ENCODE measurements at regions not wholly inside any gene's neighbourhood (a gene's known extent, or its start where the extent isn't known, plus 50 kb on each side); places are given as distances from the start of the nearest gene placed in this dataset.

DNA sequence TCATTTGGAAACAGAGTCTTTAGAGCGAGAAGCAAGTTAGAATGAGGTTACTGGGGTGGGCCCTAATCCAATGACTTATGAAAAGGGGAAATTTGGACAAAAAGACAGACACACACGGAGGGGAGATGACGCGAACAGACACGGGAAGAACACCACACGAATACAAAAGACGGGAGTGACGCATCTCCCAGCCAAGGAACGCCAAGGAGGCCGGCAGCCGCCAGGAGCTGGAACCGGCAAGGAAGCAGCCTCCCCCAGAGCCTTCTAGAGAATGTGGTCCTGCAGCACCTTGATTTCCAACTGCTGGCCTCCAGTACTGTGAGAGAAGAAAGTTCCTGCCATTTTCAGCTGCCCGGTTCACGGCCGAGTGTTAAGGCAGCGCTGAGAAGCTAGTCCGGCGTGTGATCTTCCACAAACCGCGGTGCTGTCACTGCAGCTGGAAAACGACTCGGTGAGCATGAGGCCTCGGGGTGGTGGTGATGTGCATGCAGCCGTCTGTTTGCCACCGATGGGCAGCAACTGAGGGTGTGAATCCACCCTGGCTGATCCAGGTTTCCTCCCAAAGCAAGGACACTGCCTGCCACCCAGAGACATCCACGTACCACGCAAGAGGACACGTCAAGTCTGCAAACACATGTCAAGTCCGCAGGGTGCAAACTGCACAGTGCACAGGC lies 124.5 kb downstream of the NCOR2 start:
- DNase-seq = no peak

- no peak for DNase-seq
Measured at GRCh38 chr12:124442281-124442680, 125.1 kb downstream of the NCOR2 start.

GRCh38 chr12:124441443-124442194 lies 125.8 kb downstream of the NCOR2 start:
- DNase-seq = no peak

- DNase-seq = no peak
Measured at GRCh38 chr12:124440841-124441381, 126.5 kb downstream of the NCOR2 start.

- no peak for DNase-seq
Measured at GRCh38 chr12:124440031-124440626, 127.3 kb downstream of the NCOR2 start.

GRCh38 chr12:124438437-124439056 lies 128.9 kb downstream of the NCOR2 start:
- no peak for DNase-seq

DNA sequence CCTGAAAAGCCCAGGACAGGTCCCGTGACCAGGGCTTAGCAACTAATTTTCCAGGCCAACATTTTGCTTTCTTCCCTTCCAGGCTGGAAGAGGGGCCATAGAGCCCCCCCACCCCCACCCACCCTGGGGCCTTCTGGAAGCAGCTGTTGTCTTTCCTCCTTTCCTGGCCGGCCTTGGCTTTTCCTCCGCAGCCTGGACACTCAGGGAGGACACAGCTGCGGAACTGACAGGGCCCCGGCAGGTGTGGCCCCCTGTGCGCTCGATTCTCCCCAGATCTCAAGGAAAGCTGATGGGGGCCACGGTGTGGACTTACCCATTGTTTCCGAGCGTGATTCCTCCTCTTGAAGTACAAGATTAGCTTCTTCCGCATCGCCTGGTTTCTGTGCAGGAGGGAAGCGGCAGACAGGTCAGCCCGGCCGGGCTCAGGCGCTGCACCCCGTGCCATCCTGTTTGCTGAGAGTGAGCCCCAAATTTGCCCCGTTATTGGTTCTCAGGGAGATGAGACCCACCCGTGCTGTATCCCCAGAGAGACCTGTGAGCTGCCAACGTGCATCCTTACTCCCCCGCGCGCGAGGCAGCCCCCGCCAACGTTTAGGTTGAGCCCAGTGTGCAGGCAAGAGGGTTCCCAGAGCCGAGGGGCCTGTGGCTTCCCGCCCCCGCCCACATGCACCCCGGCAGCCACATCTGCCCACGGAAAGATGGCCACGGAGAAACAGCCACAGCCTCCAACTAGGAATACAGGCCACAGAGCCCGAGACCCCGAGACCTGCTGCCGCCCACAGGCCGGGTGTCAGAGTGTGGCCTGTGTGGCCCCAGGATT lies 129.6 kb downstream of the NCOR2 start:
- DNase-seq = no peak

GRCh38 chr12:124437121-124437520 lies 130.3 kb downstream of the NCOR2 start:
- no peak for DNase-seq

GRCh38 chr12:124436366-124436765 lies 131.0 kb downstream of the NCOR2 start:
- no peak for DNase-seq

DNA sequence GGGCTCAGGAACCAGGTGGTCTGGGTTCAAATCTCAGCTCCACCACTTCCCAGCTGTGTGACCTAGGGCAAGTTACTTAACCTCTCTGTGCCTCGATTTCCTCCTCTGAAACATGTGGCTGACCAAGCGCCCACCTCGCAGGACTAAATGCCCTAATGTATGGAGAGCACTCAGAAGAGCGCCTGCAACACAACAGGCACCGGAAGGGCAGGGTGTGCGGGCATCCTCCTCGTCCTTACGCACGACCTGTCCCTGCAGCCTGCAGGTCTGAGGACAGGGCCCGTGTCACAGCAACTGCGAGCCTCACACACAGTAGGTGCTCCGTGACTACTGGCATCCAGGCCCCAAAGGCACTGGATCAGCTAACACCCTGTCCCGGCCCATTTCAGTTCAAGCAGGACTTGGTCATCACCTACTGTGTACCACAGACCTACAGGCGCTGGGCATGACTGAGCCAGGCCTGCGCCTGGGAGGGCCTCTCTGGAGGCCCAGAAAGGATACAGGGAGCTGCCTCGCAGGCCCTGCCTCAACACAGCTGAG lies 131.5 kb downstream of the NCOR2 start:
- no peak for DNase-seq

GRCh38 chr12:124434951-124435805 lies 132.2 kb downstream of the NCOR2 start:
- DNase-seq = no peak

DNA sequence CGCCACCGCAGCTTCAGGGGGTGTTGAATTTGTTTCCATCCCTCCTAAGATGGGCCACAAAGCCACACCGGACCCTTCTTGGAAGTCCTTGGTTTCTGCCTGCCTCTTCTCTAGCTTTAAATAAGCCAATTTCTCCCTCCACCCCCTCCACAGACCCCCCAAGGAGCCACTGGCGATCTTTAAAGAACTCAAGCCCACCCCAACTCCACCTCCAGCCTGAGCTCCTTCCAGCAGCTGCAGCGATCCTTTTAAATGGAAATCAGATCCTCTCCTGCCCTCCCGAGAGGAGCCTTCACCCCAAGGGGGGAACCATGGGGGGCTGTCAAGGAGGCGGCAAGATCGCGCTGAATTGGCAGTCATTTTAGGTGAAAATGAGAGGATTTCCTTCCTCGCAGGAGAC lies 133.1 kb downstream of the NCOR2 start:
- no peak for DNase-seq

DNA sequence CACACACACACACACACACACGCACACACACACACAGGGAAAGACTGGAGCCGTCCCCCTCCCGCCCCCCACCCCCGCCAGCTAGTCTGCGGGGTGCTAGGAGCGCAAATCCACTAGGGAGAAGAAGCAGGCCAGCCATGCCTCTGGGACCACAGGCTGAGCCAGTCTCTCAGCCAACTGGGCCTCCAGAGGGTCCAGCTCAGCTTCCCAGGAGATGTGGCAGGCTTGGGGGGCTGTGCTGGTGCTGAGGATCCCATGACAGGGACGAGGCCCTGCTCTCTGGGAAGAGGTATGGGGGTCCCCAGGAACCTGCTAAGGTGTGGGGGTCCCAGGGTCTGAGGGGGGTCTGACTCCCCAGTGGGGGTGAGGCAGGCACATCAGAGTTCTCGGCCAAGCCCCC lies 133.5 kb downstream of the NCOR2 start:
- DNase-seq = no peak

- DNase-seq = peak; percentile 25
Measured at GRCh38 chr12:124433147-124433874, 134.1 kb downstream of the NCOR2 start.

GRCh38 chr12:124432376-124432775 lies 135.0 kb downstream of the NCOR2 start:
- DNase-seq = peak; percentile 46

GRCh38 chr12:124431971-124432370 lies 135.4 kb downstream of the NCOR2 start:
- DNase-seq = peak; percentile 18

- no peak for DNase-seq
Measured at GRCh38 chr12:124430491-124430890, 135.6 kb downstream of the RFLNA start.

GRCh38 chr12:124429535-124429934 lies 134.6 kb downstream of the RFLNA start:
- DNase-seq = no peak

DNA sequence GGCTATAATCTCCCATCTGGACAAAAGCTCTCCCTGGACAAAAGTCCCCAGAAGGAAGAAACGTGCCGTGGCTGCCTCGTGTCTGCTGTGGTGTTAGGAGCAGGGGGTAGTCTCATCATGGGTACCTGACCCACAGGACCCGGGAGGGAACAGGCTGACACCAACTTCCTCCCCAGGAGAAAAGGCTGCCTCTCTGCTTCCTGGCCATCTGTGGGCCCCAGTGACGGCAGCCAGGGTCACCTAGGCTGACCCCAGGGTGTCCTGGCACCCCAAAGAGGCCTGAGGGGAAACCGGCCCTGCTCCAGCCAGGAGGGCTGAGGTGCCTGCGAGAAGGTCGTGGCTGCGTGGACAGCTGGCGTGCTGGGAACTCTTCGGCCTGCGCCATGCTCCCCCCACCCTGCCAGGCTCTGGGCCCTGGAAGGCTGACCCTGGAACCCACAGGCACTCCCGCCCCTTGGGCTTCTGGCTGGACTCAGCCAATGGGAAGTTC lies 133.9 kb downstream of the RFLNA start:
- DNase-seq = no peak

DNA sequence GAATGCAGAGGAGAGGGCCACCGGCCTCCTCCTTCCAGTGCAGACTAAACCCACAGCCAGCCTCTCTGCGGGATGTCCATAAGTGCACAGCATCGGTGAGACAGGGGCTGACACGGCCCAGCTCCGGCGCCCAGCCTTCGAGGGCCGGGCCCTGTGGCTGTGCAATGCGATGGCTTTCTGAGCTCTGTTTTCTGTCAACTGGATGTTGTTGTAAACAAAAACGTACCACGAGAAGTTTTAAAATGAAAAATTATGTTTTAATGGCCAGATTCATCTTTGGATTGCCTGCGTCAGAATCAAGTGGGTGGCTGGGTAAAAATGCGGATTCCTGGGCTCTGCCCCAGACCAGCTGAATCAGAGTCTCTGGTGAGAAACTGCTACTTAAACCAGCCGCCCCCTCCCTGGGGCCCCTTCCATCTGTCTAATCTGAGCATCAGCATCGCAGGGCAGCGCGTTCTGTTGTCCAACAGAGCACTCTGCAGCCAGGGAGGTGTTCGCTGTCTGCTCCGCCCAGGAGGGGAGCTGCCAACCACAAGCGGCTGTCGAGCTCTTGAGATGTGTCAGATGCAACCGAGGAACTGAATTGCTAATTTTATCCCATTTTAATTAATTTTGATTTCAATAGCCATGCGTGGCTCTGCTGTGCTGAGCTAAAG lies 133.4 kb downstream of the RFLNA start:
- no peak for DNase-seq
